GM21381 (cell line): ENCODE measurements at regions not wholly inside any gene's neighbourhood (a gene's known extent, or its start where the extent isn't known, plus 50 kb on each side); places are given as distances from the start of the nearest gene placed in this dataset.
A peak's percentile ranks its signal among the peaks of the same experiment; 100 is the strongest.

Experiments
- ATAC-seq: cut with Tn5 transposase; IDR thresholded peaks from one replicate; pipeline ENCODE4 v1.9.1; 2021; ENCODE audit warnings: mild to moderate bottlenecking, moderate library complexity; ENCODE audit not compliant: unreplicated experiment

GRCh38 chr6:145028144-145028818 is 707.0 kb downstream of the EPM2A start:
- peak; percentile 72 for ATAC-seq

DNA sequence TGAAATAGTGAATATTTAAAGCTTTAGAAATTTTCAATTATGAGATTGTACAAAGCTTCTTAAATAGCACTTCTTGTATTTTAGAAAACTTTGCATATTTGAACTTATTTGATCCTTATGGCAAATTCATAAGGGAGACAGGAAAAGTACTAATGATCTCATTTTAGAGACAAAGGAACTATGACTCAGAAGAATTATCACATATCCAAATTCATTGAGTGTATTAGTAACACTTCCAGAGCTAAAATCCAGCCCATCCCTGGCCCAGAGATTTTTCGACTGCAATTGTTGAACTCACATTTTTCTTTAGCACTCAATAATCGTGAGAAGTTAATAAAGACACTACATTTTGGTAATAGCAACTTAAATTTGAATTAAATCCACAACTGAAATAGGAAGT is 704.3 kb downstream of the EPM2A start:
- ATAC-seq: no peak

- no peak for ATAC-seq
These were observed 703.4 kb downstream of the EPM2A start for GRCh38 chr6:145031962-145032361.

DNA sequence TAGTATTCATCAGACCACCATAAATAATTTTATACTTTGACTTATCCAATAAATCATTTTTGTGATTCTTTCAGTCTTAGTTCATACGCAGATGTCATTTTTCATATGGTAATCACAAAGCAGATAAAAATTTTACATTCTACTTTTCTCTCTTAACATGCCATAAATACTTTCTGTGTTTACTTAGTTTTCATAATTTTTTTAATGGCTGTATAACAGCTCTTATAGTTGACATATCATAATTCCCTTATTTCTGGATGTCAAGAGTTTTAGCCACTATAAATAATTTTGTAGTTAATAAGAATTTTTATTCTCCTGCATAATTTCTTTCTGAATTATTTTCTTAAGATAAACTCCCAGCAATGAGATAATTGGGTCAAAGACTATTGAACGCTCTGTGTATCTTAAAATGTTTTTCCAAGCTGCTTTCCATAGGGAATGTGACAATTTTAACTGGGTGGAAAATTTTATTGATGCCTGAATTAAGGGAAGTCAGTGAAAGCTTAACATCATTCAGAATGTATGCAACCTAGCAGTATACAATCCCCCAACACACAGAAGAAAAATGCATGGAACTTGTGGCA is 702.7 kb downstream of the EPM2A start:
- no peak for ATAC-seq

GRCh38 chr6:145034664-145035063 is 700.7 kb downstream of the EPM2A start:
- ATAC-seq: no peak

DNA sequence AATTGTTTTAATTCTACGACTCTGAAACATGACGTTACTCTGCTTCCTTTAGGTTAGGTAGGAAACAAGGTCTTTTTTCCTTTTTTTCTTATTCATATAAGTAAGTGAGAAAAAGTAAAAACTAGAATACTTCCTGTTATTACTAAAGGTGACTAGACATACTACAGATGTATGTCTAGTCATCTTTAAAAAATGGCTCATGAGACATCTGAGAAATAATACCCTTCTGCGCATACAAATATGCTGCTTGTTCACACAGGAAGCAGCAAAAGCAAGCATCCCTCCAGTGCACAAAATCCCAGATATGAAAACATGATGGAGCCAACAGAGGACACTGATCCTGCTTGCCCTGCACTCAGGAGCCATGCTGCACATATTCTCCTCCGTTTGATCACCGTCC is 699.1 kb downstream of the EPM2A start:
- no peak for ATAC-seq

DNA sequence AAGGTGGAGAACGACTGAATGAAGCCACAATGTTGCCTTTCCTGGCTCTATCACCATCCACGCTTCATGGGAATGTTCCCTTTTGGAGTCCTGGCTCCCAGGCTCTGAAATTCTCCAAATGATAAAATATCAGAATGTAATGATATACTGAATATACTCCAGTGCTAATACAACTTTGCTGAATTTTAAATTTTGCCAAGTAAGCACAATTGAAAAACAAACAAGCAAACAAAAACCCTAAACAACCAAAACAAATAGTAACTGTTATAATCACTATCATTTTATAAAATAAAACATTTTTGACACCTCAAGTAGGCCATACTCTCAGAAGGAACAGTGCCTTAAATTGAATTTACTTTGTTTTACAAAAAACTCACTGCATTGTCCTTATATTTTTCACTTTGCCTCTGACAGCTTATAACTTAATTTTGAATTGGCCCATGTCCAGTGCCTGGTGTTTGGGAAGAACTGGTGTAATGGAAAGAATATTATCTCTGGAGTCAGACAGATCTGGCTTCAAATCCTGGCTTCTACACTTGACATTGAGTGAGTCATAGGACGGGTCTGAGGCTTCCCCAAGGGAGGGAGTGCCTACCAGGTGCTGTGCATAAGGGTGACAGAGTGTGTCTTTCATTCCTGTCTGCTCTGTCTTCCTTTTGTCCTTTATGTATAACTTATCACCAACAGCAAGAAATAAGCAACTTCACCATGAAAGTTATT is 698.3 kb downstream of the EPM2A start:
- ATAC-seq: no peak

DNA sequence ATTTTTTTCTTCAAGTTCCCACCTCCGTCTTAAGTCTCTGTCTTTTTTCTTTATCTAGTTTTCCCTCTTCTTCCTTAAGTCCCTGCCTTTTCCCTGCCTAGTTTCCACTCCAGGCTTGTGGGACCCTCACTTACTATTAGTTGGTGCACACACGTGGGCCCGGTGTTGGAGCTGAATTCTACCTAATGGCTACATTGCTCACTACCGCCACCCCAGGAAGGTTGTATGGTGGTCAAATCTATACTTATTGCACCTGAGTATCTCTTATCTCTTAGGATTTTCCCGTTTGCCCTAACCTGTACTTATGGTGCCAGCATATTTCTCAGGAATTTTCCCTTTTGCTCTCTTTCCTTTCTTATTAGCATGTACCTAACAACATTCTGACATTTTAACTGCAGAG is 692.8 kb downstream of the EPM2A start:
- ATAC-seq: no peak

DNA sequence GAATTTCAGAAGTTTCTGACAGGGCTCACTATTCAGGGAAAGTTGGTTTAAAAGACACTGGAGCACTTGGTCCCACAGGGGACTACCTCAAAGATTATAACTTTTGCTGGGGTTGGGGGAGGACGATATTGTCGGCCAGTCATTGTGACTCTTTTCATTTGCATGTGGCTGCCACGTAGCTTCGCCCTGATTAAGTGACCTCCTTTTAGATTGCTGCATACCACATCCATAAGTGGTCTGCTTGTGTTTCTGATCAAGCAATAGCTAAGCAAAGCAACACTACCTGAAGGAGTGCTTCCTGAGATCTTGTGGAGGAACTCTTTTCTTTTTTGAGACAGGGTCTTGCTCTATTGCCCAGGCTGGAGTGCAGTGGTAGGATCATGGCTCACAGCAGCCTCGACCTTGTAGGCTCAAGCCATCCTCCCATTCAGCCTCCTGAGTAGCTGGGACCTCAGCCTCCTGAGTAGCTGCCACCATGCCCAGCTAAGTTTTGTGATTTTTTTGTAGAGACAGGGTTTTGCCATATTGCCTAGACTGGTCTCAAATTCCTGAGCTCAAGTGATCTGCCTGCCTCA is 691.3 kb downstream of the EPM2A start:
- ATAC-seq: no peak

DNA sequence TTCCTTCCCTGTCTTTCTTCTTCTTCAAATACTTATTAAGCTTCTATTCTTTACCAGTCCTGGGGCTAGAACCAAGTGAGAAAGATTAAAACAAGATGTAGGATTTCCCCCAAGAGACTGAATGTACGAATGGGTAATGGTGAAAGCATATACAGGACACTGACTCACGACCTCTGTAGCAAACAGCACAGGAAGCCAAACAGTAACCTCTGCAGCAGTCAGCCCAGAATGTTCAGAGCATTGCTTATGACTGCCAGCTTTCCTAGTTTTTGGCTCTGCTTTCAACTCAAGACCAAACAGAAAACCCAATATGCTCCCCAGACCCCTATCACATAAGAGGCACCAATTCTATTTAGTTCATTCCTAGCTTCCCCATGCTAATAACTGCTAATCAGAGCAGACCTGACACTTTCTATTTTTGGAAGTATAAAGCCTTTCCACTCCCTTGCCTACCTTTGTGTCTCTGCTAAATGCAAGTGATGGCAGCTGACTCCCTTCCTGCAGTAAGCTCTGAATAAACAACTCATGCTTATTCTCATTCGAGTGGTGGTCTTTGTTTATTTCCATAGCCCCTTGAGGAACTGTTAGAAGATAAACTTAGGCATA is 690.6 kb downstream of the EPM2A start:
- no peak for ATAC-seq

DNA sequence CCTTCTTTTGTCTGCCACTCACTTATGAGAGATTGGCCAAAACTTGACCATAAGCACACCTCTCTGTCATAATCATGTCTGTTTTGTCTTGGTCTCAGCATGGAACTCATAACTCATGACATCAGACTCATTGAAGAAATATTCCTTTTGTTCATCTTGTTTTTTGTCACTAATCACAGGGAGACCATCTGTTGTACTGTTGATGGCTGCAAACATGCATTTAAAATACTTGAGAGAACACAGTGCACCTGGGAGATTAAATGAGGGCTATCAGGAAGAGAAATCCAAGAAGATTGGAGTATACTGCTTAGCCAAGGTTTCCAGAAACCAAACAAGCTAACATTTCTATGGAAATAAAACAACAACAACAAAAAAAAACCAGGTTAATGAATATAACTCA is 689.7 kb downstream of the EPM2A start:
- ATAC-seq: no peak

DNA sequence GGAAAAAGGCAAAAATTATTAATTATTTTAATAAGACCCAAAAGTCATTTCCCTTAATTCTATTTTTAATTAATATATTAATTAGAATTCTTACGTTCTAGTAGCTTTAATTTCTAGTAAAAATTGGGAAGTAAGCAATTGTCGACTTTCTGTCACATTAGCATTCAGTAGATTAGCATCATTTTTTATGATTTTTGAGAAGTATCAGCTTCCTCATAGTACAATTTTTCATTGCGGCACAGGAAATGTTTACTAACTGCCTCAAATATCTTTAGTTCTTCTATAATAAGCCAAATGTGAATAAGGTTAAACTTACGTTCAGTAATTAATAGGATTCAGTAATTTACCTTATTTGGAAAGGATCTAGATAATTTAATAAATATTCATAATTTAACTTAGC is 687.4 kb downstream of the EPM2A start:
- ATAC-seq: no peak

GRCh38 chr6:145051661-145052060 is 683.7 kb downstream of the EPM2A start:
- ATAC-seq: no peak

GRCh38 chr6:145055567-145055966 is 679.8 kb downstream of the EPM2A start:
- no peak for ATAC-seq

- no peak for ATAC-seq
These were observed 674.6 kb downstream of the EPM2A start for GRCh38 chr6:145060714-145061113.

DNA sequence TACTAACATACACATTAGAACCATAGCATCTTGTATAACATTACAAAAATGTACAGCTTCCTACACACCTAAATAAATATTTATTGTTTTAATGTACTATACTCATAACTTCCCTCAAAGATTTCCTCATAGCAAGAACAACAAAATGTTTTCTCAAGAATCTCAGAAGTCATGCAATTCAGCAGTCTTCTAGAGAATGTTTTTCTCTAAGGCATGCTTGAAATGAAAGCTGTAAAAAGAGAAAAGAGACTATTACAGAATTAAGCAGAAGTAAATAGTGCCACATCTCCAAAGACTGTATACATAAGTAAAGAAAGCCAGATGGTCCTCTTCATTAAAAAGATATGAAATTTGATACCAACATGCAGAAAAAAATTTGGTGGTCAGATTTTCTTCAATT is 672.2 kb downstream of the EPM2A start:
- no peak for ATAC-seq

DNA sequence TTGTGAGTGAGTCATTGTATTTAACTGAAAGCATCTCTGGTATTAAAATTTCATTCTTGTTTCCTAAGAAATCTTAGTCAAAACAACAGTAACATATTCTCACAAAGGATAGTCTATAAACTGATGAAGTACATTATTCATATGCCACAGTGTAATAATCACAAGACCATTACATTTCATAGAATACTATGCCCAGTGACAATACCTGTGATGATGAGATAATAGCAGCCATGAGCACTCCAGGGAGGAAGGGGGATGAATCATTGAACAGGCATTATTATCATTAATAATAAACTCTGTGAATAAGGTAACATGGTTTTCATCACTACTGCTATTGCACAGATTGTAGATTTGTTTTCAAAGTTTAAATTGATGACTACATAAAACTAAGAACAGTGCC is 667.9 kb downstream of the EPM2A start:
- ATAC-seq: no peak

DNA sequence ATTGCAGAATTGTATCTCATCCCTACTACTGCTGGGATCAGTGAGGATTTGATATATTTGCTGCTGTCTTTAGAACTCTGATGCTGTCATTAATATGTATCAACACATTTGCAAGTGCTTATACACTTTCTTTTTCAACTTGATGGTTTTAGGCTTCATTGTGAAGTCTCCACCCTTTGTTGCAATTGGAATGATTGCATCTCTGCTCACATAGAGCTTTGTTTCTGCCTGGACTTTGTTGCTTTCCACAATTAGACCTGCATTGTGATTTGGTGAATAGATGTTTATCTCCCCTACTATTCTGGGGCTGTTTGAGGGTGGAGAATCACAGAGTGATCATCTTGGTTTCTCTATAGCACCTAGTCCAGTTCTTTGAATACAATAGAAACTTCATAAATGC is 666.7 kb downstream of the EPM2A start:
- ATAC-seq: no peak

GRCh38 chr6:145069966-145070365 is 665.4 kb downstream of the EPM2A start:
- no peak for ATAC-seq

GRCh38 chr6:145070791-145071190 is 664.5 kb downstream of the EPM2A start:
- ATAC-seq: no peak

DNA sequence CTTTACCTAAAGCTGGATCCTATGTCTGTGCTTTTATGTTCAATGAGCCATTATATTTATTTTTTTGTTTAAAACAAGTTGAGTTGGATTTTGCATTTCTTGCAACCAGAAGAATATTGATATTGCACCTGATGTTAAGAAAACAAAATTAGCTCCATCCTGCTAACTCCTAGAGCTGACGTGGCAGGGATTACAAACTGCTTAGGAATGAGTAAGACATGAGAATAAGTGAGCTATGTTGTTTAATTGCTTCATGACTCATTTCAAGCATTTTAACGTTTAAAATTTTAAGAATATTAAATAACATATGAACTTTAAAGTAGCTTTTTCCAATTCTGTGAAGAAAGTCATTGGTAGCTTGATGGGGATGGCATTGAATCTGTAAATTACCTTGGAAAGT is 663.5 kb downstream of the EPM2A start:
- ATAC-seq: no peak

DNA sequence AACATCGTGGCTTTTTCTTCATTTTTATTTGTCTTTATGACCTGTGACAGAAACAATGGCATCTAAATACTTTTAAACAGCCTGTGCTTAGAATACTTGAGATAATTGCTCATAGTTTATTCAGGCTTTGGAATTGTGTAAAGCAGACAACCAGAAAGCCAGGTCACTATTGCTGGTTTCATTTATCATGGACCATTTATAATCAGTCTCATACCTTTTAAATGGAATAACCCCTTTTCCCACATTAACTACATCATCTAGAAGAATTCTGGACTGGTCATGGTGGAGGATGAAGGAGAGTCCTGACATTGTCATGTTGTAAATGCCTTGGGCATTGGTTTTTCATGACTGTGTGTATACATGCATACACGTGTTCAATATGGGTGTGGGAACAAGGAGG is 661.5 kb downstream of the EPM2A start:
- no peak for ATAC-seq
